ENCODE measurements at regions not wholly inside any gene's neighbourhood (a gene's known extent, or its start where the extent isn't known, plus 50 kb on each side); places are given as distances from the start of the nearest gene placed in this dataset.
"Not testable (repeated sequence)": the region's sequence is repeated elsewhere in the genome, so short reads cannot be mapped to it uniquely, and the experiment has no call there.

GRCh38 chr1:234817313-234818039 lies 207.5 kb upstream of the IRF2BP2 start:
- not testable (repeated sequence) for TF ChIP-seq CTCF (CRISPR knock-in tag; IDR thresholded peaks at IDR 0.05); AGO1 (IDR thresholded peaks at IDR 0.05; ENCODE audit: low read depth, low read length, poor library complexity, severe bottlenecking); EP300 (CRISPR knock-in tag; IDR thresholded peaks at IDR 0.05; ENCODE audit: borderline replicate concordance); GTF2F1 (IDR thresholded peaks at IDR 0.05; ENCODE audit: low read length)
- TF ChIP-seq ATF2 (CRISPR knock-in tag; IDR thresholded peaks at IDR 0.05) (peak; percentile 40; the same call in 1 of the 2 replicates), EP300 (IDR thresholded peaks at IDR 0.05; ENCODE audit: low read depth in 2 of 2, low read length in 2 of 2) (peak in 1 of 2 experiments; percentile 57; a peak in 2 of 4 replicates), PATZ1 (CRISPR knock-in tag; IDR thresholded peaks at IDR 0.05) (peak; percentile 35; the same call in 1 of the 2 replicates)
